Ishikawa (cell line): ENCODE measurements at regions not wholly inside any gene's neighbourhood (a gene's known extent, or its start where the extent isn't known, plus 50 kb on each side); places are given as distances from the start of the nearest gene placed in this dataset.

Source experiments
- CEBPB ChIP-seq: IDR thresholded peaks from 2 replicates; pipeline ENCODE4 v1.6.1; 2012
- CREB1 ChIP-seq: IDR thresholded peaks from 2 replicates; pipeline ENCODE4 v1.6.1; 2012; ENCODE audit warnings: low read depth
- EGR1 ChIP-seq: IDR thresholded peaks from 2 replicates; pipeline ENCODE4 v1.6.1; 2012
- EP300 ChIP-seq: IDR thresholded peaks from 2 replicates; pipeline ENCODE4 v1.6.1; 2012; ENCODE audit warnings: borderline replicate concordance
- FOXM1 ChIP-seq: IDR thresholded peaks from 2 replicates; pipeline ENCODE4 v1.6.1; 2012; ENCODE audit warnings: low read depth, borderline replicate concordance
- MAX ChIP-seq: IDR thresholded peaks from 2 replicates; pipeline ENCODE4 v1.6.1; 2012
- NFIC ChIP-seq: IDR thresholded peaks from 2 replicates; pipeline ENCODE4 v1.6.1; 2012
- RAD21 ChIP-seq: IDR thresholded peaks from 2 replicates; pipeline ENCODE4 v1.6.1; 2012; ENCODE audit warnings: low read depth
- REST ChIP-seq: IDR thresholded peaks from 2 replicates; pipeline ENCODE4 v1.6.1; 2012; ENCODE audit warnings: low read depth, mild to moderate bottlenecking
- TAF1 ChIP-seq: IDR thresholded peaks from 2 replicates; pipeline ENCODE4 v1.6.1; 2012; ENCODE audit warnings: low read depth, mild to moderate bottlenecking
- TCF12 ChIP-seq: IDR thresholded peaks from 2 replicates; pipeline ENCODE4 v1.6.1; 2012; ENCODE audit warnings: low read depth
- TEAD4 ChIP-seq: IDR thresholded peaks from 2 replicates; pipeline ENCODE4 v1.6.1; 2012
- YY1 ChIP-seq: IDR thresholded peaks from 2 replicates; pipeline ENCODE4 v1.6.1; 2012; ENCODE audit warnings: low read depth
- ZBTB7A ChIP-seq: IDR thresholded peaks from 2 replicates; pipeline ENCODE4 v1.6.1; 2012; ENCODE audit warnings: low read depth
- TF ChIP-seq, protein P1 (sequence below): IDR thresholded peaks from 2 replicates; pipeline ENCODE4 v1.6.1; 2012

- no peak for TF ChIP-seq EP300
- TF ChIP-seq EGR1: no peak
- no peak for TF ChIP-seq MAX
- no peak for TF ChIP-seq TCF12
- TF ChIP-seq REST: no peak
- TF ChIP-seq CEBPB: no peak
- TF ChIP-seq CREB1: no peak
- no peak for TF ChIP-seq TAF1
- TF ChIP-seq FOXM1: no peak
- TF ChIP-seq RAD21: no peak
- no peak for TF ChIP-seq YY1
- TF ChIP-seq NFIC: no peak
- no peak for TF ChIP-seq TEAD4
- no peak for TF ChIP-seq ZBTB7A
- TF ChIP-seq, protein P1, sequence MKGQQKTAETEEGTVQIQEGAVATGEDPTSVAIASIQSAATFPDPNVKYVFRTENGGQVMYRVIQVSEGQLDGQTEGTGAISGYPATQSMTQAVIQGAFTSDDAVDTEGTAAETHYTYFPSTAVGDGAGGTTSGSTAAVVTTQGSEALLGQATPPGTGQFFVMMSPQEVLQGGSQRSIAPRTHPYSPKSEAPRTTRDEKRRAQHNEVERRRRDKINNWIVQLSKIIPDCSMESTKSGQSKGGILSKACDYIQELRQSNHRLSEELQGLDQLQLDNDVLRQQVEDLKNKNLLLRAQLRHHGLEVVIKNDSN: no peak
These were observed 151.4 kb upstream of the PRDM1 start for GRCh38 chr6:105934708-105935107.

DNA sequence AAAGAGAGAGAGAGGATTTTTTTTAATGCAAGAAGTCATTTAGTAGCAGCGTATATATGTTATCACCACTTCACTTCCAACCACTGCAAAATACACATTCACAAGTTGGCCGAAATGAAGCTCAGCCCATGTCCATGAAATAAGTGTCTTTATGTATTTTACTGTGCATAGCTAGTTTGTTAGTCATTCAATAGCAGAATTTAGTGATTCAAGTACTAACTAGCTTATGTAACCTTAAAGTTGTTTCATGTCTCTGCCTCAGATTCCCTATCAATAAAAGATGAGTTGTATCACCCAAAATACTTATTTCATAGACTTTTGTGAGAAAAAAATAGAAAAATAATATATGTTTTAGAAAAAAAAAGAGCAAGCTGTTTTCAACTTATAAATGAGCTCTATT is 153.7 kb upstream of the PRDM1 start:
- TF ChIP-seq YY1 (no peak), TAF1 (no peak), CEBPB (no peak), RAD21 (no peak), TEAD4 (no peak), CREB1 (no peak), FOXM1 (no peak), MAX (no peak), NFIC (no peak), EP300 (no peak), ZBTB7A (no peak), EGR1 (no peak)
- TF ChIP-seq, protein P1: no peak

GRCh38 chr6:105929626-105930025 is 156.5 kb upstream of the PRDM1 start:
- TF ChIP-seq CREB1 (no peak), FOXM1 (no peak), RAD21 (no peak), YY1 (no peak), NFIC (no peak), TEAD4 (no peak), MAX (no peak), EGR1 (no peak), CEBPB (no peak), ZBTB7A (no peak), TCF12 (no peak), EP300 (no peak), REST (no peak), TAF1 (no peak)
- TF ChIP-seq, protein P1: no peak

DNA sequence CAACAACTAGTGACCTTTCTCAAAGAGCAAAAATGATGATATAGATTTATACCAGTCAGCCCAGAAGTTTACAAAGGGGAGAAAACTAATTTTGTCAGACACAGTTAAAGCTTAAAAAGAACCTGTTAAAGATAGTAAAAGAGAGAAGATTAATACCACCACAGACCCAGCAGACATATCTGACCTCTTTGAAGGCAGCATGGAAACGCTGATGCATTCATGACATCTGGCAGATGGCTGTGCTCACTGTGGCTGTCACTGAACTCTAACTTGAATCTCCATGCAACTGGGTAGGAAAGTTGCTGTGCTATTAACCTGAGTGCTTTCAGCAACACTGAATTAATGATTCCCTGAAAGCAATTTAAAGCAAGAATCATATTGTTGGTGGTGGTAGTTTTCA is 159.8 kb upstream of the PRDM1 start:
- no peak for TF ChIP-seq EP300
- TF ChIP-seq CREB1: no peak
- TF ChIP-seq TCF12: no peak
- TF ChIP-seq RAD21: no peak
- TF ChIP-seq MAX: no peak
- no peak for TF ChIP-seq ZBTB7A
- no peak for TF ChIP-seq EGR1
- no peak for TF ChIP-seq FOXM1
- TF ChIP-seq REST: no peak
- TF ChIP-seq YY1: no peak
